Activated T-cell treated with anti-CD3 and anti-CD28 coated beads for 4 hours (primary cell): ENCODE measurements at regions not wholly inside any gene's neighbourhood (a gene's known extent, or its start where the extent isn't known, plus 50 kb on each side); places are given as distances from the start of the nearest gene placed in this dataset.
"Not testable (repeated sequence)": the region's sequence is repeated elsewhere in the genome, so short reads cannot be mapped to it uniquely, and the experiment has no call there.

Experiments
- DNase-seq: peaks from one replicate; pipeline ENCODE4 v3.0.0-alpha.2; 2020

DNA sequence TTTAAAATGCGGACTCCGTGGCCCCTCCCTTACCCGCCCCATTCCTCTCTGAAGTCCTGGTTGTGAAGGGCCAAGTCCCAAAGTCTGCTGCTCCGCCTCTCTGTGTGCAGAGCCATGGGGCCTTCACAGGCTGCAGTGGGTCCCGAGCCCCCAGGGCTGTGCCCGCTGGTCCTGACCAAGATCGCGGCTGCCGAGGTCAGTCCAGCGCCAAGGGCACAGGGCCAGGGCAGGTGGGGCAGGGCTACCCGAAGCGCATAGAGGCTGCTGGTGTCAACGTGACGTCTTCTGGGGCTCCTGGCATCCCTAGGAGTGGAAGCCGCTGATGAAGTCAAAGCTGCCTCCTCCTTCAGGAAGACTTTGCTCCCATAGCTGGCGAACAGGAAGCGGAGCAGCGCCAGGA is 858.8 kb downstream of the TUBA3C start:
- not testable (repeated sequence) for DNase-seq

DNA sequence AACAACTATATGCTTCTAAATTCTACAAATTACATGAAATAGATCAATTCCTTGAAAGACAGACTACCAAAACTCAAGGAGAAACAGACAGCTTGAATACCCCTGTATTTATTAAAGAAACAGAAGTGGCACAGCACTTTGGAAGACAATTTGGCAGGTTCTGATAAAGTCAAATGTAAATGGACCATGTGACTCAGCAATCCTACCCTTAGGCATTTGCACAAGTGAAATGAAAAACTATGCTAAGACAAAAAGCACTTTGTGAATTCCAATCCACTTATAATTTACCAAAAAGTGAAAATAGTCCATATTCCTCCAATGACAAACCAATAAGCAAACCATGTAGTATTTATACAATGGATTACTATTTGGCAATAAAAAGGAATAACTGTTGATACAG is 862.0 kb downstream of the TUBA3C start:
- not testable (repeated sequence) for DNase-seq

GRCh38 chr13:18303240-18303813 is 878.3 kb downstream of the TUBA3C start:
- not testable (repeated sequence) for DNase-seq

DNA sequence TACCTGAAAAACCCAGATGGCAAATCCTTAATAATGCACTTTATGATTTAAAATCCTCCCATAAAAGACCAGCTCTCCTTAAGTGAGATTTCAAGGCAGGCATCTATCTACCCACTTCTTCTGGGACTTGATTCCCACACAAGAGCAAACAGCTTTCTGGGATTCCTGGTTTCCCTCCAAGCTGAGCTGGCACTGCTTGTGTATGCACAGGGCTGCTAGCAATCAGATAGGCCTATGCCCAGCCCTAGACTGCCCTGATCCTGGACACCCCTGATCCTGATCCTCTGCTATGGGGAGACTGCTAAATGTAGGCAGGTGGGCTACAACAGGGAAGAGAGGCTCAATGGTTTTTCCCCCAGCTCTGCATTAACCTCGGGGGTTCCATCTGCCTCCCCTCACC is 880.7 kb downstream of the TUBA3C start:
- DNase-seq, result not testable (repeated sequence)

- DNase-seq, result not testable (repeated sequence)
These were observed 884.3 kb downstream of the TUBA3C start for GRCh38 chr13:18297359-18297758.

GRCh38 chr13:18296617-18297016 is 885.0 kb downstream of the TUBA3C start:
- DNase-seq, result not testable (repeated sequence)

DNA sequence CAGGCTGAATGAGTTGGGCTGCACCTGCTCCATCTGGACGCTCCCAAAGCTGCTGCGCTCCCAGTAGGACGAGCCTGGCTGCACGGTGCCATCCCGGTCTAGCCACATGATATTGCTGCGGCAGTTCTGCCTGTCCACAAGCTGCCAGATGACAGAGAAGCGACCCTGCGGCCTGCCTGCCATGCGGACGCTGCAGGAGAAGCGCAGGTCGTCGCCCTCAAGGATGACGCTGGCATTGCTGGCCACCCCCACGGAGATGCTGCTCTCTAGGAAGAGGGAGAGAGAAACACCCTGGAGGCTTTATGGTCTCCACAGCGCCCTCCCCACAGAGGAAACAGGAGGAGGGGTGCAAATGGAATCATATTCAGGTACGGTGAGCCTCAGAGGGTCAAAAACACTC is 887.3 kb downstream of the TUBA3C start:
- DNase-seq, result not testable (repeated sequence)

GRCh38 chr13:18286848-18287247 is 894.8 kb downstream of the TUBA3C start:
- not testable (repeated sequence) for DNase-seq

GRCh38 chr13:18285663-18286062 is 896.0 kb downstream of the TUBA3C start:
- DNase-seq, result not testable (repeated sequence)

- DNase-seq, result not testable (repeated sequence)
These were observed 897.6 kb downstream of the TUBA3C start for GRCh38 chr13:18284040-18284439.

- not testable (repeated sequence) for DNase-seq
These were observed 899.6 kb downstream of the TUBA3C start for GRCh38 chr13:18281829-18282597.

DNA sequence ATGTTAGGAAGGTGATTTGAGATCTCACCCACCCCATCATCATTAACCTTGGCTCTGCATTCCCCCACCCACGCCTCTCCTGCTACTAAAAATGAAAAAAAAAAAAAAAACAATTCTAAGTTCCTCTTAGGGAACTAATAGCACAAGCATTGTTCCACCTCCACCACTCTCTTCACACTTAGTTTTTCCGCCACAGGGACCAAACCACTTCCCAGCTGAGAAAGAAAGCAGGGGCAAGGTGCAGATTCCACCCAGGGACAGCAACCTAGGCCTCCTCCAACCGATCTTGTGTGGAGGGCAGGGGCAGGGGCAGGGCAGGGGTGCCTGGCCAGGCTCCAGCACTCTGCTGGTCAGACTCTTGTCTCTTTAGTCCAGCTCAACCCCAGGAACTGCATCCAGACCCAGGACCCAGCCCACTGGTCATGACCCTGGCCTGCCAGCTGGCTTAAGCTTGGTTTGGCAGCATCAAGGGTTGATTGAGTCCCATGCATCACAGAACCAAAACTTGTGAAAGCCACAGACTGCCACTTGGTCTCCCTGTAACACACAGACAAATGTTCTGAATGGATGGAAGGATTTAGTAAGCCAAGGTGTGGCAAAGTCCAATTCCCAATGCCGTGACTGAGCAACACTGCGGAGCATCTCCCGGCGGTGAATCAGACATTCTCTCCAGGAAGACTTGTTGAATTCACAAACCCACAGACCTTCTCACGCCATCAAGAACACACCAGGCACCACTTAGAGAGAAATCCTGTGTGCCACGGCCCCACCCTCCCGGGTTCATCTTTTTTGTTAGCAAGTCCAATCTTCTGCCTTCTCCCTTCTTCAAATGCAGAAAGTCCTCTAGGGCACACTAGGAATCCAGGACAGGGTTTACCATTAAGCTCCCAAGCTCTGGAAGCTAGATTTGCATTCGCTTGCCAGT is 900.5 kb downstream of the TUBA3C start:
- DNase-seq, result not testable (repeated sequence)

DNA sequence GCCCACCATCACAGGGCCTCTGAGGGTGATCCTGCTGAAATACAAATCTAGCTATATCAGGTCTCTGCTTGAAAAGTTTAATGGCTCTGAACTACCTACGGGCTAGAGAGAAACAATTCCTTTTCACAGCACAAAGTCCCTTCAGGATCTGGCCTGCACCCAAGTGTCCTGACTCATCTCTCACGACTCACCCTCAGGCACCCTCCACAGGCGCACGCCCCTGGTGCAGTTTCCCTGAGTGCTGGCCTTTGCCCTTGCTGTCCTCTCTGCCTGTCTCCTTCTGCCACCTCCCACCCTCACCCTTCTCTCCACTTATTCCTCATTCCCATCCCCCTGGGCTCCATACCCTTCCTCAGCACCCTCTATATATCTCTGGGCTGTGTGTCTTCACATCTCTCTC is 901.7 kb downstream of the TUBA3C start:
- not testable (repeated sequence) for DNase-seq

GRCh38 chr13:18277372-18277771 is 904.3 kb downstream of the TUBA3C start:
- DNase-seq, result not testable (repeated sequence)

DNA sequence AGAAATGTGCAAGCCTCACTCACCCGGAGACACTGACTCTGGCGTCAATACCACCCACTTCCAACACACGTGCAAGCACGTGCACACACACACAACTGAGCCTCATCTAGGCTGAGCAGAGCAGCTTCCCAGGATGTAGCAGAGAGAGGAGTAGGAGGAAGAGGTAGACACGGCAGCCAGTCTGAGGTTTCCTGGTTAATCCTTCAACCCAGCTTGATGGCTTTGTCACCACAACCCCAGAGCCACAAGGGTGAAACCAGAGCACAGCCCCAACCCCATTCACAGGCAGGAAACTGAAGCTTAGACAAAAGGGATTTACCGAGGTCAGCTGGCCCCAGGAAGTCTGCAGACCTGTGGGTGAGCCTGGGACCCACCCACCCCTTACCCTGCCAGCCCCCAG is 905.3 kb downstream of the TUBA3C start:
- not testable (repeated sequence) for DNase-seq

DNA sequence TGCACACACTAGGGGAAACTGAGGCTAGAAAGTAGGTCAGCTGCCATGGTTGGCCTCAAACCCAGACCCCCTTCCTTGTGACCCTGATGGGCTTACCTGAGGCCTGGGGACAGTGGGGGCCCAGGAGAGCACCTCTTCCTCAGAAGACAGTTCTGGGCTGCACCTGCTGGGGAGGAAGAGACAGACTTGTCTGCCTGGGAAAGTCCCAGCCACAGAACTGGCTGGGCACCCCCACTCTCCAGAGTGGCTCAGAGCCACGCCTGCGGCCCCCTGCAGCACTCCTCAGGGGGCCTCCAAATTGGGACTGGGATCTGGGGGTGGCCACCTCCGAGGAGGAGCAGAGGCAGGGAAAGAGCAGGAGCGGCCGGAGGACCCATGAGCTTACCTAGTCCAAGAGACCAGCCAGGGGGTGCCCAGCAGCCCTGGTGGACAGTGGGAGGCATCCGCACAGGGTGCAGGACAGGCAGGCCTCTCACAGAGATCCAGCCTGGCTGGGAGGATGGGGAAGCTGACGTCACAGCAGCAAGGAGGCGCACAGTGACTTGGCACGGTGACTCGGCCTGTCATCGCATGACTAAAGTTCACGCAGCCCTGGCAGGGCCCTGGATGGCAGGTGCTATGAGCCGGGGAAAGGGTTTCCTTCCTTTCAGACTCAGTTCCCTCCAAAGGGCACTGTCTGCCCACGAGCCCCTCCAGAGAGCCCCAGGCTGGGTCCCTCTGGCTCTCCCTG is 907.7 kb downstream of the TUBA3C start:
- not testable (repeated sequence) for DNase-seq

DNA sequence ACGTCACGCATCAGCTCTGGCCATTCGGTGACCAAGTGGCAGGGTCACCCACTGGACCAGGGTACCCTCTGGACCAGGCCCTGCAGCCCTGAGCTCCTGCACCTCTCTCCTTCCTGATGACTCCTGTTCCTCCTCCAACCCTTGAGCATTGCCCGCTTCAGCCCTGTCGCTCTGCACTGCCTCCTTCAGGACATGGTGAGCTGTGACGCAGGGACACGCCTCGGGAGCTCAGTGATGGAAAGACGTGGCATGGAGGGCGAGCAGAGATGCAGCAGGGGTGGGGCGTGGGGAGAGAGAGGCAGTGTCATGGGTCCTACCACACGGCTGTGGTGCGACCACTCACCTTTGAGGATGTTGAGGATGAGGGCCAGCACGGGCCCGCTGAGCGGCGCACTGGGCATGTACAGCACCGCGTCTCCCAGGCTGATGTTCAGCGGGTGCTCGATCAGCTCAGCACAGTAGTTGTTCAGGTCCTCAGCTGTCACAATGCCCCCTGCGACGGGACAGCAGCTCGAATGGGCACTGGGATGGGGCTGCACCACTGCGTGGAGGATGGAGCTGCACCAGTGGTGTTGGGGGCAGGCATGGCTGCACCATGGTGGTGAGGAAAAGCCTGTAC is 922.7 kb downstream of the TUBA3C start:
- not testable (repeated sequence) for DNase-seq

DNA sequence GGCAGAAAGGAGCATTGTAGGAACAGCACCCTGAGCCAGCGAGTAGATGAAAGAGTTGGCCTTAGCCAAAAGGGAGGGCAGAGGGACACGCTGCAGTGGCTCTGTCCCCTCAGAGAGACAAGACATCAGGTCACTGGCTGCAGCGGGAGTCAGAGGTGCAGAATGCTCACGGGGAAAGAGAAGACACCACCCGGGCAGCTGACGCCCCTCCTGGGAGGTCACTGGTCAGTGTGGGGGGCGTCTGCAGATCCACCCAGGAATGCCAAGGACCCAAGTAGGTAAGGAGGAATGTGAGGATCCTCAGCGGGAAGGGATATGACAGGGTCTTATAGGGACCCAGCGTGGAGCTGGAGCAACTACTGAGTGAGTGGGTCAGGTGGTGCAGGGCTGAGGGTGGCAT is 923.9 kb downstream of the TUBA3C start:
- DNase-seq, result not testable (repeated sequence)

GRCh38 chr13:18252848-18253247 is 928.8 kb downstream of the TUBA3C start:
- DNase-seq, result not testable (repeated sequence)

GRCh38 chr13:18248533-18249240 is 932.9 kb downstream of the TUBA3C start:
- not testable (repeated sequence) for DNase-seq

DNA sequence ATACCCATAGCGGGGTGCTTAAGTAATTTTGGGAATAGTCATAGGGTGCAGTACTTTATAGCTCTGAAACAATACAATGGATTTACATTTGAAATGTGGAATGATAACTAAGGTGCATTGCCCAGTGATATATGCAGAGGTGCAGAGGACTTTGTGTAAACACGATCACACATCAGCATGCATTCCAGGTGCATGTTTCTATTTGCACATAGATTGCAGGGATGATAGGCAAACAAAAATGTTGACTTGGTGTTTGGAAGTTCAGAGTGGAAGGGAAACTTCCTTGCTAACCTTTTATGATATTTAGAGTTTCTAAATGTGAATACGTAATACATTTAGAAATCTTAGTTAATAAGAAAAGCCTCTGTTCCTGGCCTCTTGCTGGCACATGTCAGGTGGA is 941.5 kb downstream of the TUBA3C start:
- DNase-seq, result not testable (repeated sequence)
